ENCODE measurements at regions not wholly inside any gene's neighbourhood (a gene's known extent, or its start where the extent isn't known, plus 50 kb on each side); places are given as distances from the start of the nearest gene placed in this dataset.

GRCh38 chr4:15348695-15349094 lies 79.1 kb upstream of the C1QTNF7 start:
- H3K4me3 ChIP-seq (ENCODE audit: low read depth, low read length), result no peak overlapping the region
- TF ChIP-seq CTCF (IDR thresholded peaks at IDR 0.05; ENCODE audit: low read depth, low read length), result no peak
- no peaks in the 10 kb centered on the region for H3K9me3 ChIP-seq

GRCh38 chr4:15349531-15349935 lies 78.3 kb upstream of the C1QTNF7 start:
- Histone ChIP-seq H3K4me1 (no peaks in the 10 kb centered on the region), H3K27me3 (no peaks in the 10 kb centered on the region), H3K9me3 (no peaks in the 10 kb centered on the region), H3K36me3 (no peaks in the 10 kb centered on the region), H3K4me3 (ENCODE audit: low read depth, low read length) (no peak overlapping the region)
- DNase-seq, result no peak
- TF ChIP-seq CTCF (IDR thresholded peaks at IDR 0.05; ENCODE audit: low read depth, low read length), result no peak

More at GRCh38 chr4:15348695-15349094, 79.1 kb upstream of the C1QTNF7 start:
- DNase-seq, result no peak
- Histone ChIP-seq H3K36me3 (no peaks in the 10 kb centered on the region), H3K4me1 (no peaks in the 10 kb centered on the region), H3K27me3 (no peaks in the 10 kb centered on the region)

- no peak for TF ChIP-seq CTCF (IDR thresholded peaks at IDR 0.05; ENCODE audit: low read depth, low read length)
- H3K36me3 ChIP-seq, result no peaks in the 10 kb centered on the region
- no peak for DNase-seq
- H3K27me3 ChIP-seq, result no peaks in the 10 kb centered on the region
- H3K4me1 ChIP-seq, result no peaks in the 10 kb centered on the region
- no peak overlapping the region for H3K4me3 ChIP-seq (ENCODE audit: low read depth, low read length)
- H3K9me3 ChIP-seq, result no peaks in the 10 kb centered on the region
Measured at GRCh38 chr4:15349965-15350364, 77.9 kb upstream of the C1QTNF7 start.

- no peaks in the 10 kb centered on the region for H3K4me1 ChIP-seq
- H3K4me3 ChIP-seq (ENCODE audit: low read depth, low read length), result no peak overlapping the region
- H3K9me3 ChIP-seq, result no peaks in the 10 kb centered on the region
- H3K27me3 ChIP-seq, result no peaks in the 10 kb centered on the region
- no peaks in the 10 kb centered on the region for H3K36me3 ChIP-seq
- TF ChIP-seq CTCF (IDR thresholded peaks at IDR 0.05; ENCODE audit: low read depth, low read length), result no peak
- no peak for DNase-seq
Measured at GRCh38 chr4:15352524-15352923, 75.3 kb upstream of the C1QTNF7 start.

GRCh38 chr4:15353207-15353606 lies 74.6 kb upstream of the C1QTNF7 start:
- TF ChIP-seq CTCF (IDR thresholded peaks at IDR 0.05; ENCODE audit: low read depth, low read length), result no peak
- no peak for DNase-seq
- H3K27me3 ChIP-seq, result no peaks in the 10 kb centered on the region
- H3K4me3 ChIP-seq (ENCODE audit: low read depth, low read length), result no peak overlapping the region
- H3K4me1 ChIP-seq, result no peaks in the 10 kb centered on the region
- H3K36me3 ChIP-seq, result no peaks in the 10 kb centered on the region
- H3K9me3 ChIP-seq, result no peaks in the 10 kb centered on the region

GRCh38 chr4:15354371-15355297 lies 73.2 kb upstream of the C1QTNF7 start:
- Histone ChIP-seq H3K36me3 (no peaks in the 10 kb centered on the region), H3K4me3 (ENCODE audit: low read depth, low read length) (no peak overlapping the region), H3K4me1 (no peaks in the 10 kb centered on the region), H3K9me3 (no peaks in the 10 kb centered on the region), H3K27me3 (no peaks in the 10 kb centered on the region)
- no peak for TF ChIP-seq CTCF (IDR thresholded peaks at IDR 0.05; ENCODE audit: low read depth, low read length)
- DNase-seq, result no peak
